HG03354 (cell line): ENCODE measurements at regions not wholly inside any gene's neighbourhood (a gene's known extent, or its start where the extent isn't known, plus 50 kb on each side); places are given as distances from the start of the nearest gene placed in this dataset.
"Not testable (repeated sequence)": the region's sequence is repeated elsewhere in the genome, so short reads cannot be mapped to it uniquely, and the experiment has no call there.

Source experiments
- ATAC-seq: cut with Tn5 transposase; IDR thresholded peaks from one replicate; pipeline ENCODE4 v1.9.1; 2021; ENCODE audit warnings: mild to moderate bottlenecking; ENCODE audit not compliant: unreplicated experiment, poor library complexity, severe bottlenecking

DNA sequence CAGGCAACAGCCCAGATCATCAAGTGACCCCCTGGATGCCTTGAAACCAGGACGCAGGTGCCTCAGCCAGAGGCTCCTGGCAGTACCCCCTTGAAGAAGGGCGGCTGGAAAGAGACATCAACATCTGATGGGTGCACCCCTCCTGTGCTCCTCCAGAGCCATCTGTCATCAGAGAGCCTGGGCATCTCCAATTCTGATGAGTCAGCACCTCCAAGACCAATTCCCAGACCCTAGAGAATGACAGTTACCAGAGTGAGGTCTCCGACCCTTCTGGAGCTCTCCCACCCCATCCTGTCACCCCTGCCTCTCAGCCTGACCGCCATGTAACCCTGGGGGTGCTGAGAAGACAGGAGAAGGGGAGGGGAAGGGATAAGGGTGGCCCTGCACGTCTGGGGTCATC, 433.7 kb downstream of the SOX9 start:
- ATAC-seq: no peak

DNA sequence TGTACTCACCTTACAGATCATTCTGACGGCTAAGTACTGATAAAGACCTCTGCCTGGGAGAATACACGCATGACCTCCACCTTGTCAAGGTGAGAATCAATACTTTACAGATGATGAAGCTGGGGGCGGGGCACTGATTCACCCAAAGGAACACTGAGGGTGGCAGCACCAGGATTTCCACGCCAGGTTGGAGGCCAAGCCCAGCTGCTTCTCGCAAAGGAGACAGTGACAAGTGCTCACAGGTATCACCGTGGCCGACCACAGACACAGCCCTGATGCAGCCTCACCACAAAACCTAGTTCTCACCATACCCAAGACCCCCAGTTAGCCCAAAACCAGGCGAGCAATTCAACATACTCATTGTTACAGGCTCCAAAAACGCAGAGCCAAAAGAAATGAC, 434.2 kb downstream of the SOX9 start:
- no peak for ATAC-seq

DNA sequence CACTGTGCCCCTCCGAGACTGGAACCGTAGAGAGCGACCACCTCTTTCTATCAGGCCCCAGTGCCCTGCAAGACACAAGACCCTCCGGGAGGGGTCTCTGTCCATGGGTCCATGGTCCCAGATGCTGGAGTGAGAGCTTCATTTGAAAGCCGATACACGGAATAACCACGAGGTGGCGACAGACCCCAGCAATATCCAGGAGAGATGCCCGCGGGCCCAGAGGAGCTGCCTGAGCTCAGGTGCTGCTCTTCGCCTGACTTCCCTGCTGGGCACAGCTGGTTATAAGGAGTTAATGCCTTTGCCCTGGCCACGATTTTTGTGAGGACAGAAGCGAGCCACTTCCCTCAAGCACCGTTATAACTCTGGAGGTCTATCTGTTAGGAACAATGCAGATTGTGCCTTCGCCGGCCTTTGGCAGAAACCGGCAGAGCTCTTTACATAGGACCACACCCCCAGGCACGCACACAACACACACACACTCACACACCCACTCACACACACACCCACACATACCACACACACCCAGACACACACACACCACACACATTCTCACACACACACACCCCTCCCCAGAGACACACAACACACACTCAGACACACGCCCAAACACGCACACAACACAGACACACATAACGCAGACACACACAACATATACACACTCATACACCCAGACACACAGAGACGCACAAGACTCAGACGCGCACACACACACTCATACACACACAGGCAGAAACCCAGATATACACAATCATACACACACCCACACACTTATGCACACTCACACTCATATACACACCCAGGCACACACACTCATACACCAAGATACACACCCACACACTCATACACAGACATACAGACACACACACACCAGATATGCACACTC, 436.4 kb downstream of the SOX9 start:
- ATAC-seq: peak; percentile 68

DNA sequence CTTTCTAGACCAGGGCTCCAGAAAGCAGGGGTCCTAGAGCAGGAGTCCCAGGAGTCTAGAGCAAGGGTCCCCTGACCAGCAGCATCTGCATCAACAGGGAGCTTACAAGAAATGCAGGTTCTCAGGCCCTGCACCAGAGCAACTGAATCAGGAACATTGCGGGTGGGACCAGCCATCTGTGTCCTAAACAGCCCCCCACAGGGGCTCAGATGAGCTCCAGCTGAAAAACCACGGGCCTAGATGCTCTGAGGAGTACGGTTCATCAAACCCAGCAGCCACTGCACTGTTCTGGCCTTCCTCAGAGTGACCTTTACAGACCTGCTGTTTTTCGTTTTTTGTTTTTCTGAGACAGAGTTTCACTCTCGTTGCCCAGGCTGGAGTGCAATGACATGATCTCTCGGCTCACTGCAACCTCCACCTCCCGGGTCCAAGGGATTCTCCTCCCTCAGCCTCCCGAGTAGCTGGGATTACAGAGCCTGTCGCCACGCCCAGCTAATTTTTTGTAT, 438.2 kb downstream of the SOX9 start:
- no peak for ATAC-seq

DNA sequence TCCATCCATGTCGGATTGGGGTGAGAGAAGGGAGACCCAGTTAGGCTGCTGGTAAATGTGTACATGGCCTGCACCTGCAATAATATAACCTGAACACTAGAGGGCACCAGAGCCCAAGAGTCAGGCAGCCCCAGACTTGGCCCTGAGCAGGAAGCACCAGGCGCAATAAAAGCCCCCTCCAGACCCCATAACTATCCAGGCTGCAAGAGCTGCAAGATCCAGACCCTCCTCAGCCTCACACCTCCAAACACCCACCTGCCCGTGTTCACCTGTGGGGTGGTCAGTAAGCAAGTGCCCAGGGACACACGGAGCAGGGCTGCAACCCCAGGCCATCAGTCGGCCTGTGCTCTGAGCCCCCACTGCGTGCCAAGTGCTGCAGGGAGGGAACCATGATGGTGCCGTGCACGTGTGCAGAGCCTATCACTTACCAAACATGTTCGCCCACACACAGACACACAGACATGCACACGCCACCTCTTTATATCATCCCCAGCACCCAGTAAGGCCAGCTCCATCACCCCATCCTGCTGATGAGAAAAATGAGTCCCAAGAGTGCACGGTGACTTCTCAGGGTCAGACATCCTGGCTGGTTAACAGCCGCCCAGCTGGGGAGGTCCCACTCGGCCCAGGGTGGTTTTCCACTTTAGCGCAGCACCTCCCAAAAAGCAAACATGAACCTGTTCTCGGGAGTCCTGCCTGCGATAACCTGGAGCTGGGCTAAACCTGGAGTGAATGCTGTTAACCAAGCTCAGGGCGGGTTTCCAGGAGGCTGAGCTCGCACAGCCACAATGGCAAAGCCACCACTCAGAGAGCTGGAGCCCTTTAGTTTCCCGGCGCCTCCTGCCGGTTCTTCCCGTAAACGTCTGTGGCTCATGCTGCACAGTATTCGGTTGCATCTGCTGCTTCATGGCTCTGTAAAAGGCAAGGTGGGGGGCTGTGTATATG, 439.8 kb downstream of the SOX9 start:
- ATAC-seq: peak; percentile 82

GRCh38 chr17:72561266-72561665, 440.4 kb downstream of the SOX9 start:
- no peak for ATAC-seq

DNA sequence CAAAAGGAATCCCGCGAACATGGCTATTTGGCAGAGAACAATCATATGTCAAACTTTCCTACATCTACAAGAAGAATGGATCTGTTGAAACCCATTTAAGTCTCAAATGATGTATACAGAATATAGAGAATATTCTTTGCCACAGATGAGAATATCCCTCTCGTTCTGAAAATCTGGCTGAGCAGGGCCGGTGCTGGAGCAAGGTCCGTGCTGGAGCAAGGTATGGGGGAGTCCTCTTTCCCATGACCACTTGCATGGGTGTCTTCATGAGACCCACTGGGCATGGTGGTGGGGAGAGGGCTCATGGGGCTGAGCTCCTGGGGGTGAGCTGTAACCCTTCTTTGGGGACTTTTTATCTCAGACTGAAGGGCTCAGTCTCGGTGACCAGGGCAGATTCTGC, 440.9 kb downstream of the SOX9 start:
- ATAC-seq: no peak

DNA sequence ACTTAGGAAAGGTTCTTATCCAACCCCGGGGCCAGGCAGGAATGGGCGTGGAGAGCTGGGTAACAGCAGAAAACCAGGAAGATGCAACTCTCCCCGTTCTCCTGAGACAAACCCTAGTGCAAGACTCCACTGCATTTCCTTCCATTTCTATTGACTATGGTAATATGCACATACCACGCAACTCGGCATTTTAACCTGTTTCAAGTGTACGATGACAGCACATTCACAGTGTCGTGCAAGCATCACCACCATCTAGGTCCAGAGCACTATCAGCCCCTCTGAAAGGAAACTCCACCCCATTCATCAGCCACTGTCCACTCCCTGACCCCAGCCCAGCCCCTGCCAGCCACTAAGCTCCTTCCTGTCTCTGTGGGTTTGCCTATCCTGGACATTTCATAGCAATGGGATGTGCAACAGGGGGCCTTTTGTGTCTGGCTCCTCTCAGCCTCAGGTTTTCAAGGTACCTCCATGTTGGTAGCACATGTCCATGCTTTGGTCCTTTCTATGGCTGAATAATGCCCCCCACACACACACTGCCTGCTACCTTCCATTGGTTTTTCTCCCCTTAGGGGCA, 441.9 kb downstream of the SOX9 start:
- no peak for ATAC-seq

GRCh38 chr17:72563952-72564351, 443.1 kb downstream of the SOX9 start:
- ATAC-seq: no peak

GRCh38 chr17:72565006-72565405, 444.2 kb downstream of the SOX9 start:
- ATAC-seq: no peak

GRCh38 chr17:72565758-72566157, 444.9 kb downstream of the SOX9 start:
- no peak for ATAC-seq

DNA sequence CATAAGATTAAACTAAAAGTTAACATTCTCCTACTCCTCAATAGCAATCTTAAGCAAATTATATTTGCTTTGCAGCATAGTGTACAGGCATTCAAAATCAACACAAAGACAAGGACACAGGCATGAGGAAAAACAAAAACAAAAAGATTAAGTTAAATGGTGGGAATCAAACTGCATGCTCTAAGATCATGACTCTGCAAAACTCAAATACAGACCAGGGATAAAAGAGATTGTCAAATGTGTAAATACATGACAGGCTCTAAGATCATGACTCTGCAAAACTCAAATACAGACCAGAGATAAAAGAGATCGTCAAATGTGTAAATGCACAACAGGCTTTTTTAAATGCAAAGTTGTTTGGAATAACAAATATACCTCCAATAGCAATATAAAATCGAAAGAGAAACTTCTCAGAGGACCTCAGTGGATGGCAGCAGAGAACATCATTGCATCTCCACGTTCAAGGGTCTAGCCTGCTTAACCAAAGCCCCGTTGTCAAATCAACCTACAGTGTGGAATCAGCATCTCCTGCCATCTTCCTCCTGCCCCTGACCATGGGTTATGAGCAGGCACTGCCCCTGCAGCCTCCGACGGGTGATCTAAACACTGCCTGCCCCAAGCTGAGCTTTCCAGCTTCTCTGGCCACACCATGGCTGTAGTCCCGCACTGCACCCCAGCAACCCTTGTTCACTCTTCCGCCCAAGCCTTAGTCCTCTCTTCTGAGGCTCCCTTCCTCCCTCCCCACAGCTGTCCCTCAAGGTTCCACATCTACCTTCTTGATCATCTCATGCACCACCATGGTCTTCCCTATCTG, 446.1 kb downstream of the SOX9 start:
- ATAC-seq: no peak

- ATAC-seq: no peak
Measured at GRCh38 chr17:72567774-72568173, 447.0 kb downstream of the SOX9 start.

GRCh38 chr17:72569148-72569946, 448.5 kb downstream of the SOX9 start:
- no peak for ATAC-seq

DNA sequence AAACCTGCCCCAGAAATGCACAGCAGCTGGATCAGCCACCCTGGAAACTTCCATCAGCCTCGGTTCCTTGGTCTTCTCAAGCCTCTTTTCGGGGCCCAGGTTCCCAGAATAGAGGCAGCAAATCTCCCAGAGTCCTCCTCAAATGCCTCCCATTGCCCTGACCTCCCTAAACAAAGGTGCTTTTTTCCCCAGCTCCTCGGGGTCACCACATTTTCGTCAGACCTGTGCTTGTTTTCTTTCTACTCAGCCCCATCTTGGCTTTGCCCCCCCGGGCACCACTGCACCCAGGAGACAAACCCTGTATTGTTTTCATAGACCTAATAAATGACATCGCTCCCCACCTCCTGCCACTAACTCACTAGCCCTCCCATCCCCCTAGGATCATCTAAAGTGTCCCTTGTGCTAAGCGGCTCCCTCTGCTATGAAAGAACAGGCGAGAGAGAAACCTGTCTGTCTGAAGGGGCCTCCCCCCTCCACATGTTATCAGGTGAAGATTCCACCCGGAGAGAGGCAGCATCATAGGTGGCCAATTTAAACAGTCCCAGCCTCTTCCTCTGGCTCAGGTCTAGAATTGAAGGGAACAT, 451.1 kb downstream of the SOX9 start:
- ATAC-seq: no peak

- ATAC-seq: no peak
Measured at GRCh38 chr17:72572604-72573491, 452.0 kb downstream of the SOX9 start.

GRCh38 chr17:72573492-72573801, 452.6 kb downstream of the SOX9 start:
- not testable (repeated sequence) for ATAC-seq
